ENCODE measurements at regions not wholly inside any gene's neighbourhood (a gene's known extent, or its start where the extent isn't known, plus 50 kb on each side); places are given as distances from the start of the nearest gene placed in this dataset.

DNA sequence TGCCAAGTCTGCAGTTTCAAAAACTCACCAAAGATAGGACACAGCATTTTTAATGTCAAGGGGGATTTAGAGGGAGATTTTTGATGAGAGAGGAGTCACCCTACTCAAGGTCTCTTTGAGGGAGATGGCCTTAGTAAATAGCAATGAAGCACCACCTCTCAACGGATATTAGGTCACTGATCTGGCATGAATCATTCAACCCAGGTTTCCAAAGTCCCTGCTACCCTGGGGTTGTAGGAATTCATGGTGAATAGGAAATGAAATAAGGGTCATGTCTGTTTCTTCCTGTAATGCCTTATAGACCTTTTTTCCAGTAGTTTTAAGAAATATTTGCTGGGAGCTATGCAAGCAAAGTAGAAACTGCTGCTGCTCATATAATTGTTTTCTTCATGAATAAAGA is 2154.9 kb downstream of the LRRC4C start:
- H3K36me3 Mint-ChIP-seq (ENCODE audit: insufficient read depth, unreplicated experiment): no peaks in the 10 kb centered on the region
- intact Hi-C loops (cut with micrococcal nuclease; ENCODE audit: unreplicated experiment): no loop called here
- CTCF ChIA-PET: interaction anchor here (0.6 kb wide), 1 partner anchor 240 kb away, joined by 4 read pairs; no protein-coding TSS in a partner anchor
- no peak for DNase-seq
- BruUV-seq (replicated peaks): no TSS peak
- H3K27ac Mint-ChIP-seq (ENCODE audit: unreplicated experiment): no peak overlapping the region
- TF ChIP-seq, protein P1, sequence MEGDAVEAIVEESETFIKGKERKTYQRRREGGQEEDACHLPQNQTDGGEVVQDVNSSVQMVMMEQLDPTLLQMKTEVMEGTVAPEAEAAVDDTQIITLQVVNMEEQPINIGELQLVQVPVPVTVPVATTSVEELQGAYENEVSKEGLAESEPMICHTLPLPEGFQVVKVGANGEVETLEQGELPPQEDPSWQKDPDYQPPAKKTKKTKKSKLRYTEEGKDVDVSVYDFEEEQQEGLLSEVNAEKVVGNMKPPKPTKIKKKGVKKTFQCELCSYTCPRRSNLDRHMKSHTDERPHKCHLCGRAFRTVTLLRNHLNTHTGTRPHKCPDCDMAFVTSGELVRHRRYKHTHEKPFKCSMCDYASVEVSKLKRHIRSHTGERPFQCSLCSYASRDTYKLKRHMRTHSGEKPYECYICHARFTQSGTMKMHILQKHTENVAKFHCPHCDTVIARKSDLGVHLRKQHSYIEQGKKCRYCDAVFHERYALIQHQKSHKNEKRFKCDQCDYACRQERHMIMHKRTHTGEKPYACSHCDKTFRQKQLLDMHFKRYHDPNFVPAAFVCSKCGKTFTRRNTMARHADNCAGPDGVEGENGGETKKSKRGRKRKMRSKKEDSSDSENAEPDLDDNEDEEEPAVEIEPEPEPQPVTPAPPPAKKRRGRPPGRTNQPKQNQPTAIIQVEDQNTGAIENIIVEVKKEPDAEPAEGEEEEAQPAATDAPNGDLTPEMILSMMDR (IDR thresholded peaks at IDR 0.05; ENCODE audit: unreplicated experiment): no peak
- no peak overlapping the region for H3K4me3 Mint-ChIP-seq (ENCODE audit: low read depth, unreplicated experiment)
- no peaks in the 10 kb centered on the region for H3K4me1 Mint-ChIP-seq (ENCODE audit: low read depth, unreplicated experiment)
- H3K9me3 Mint-ChIP-seq (ENCODE audit: low read depth, unreplicated experiment): peaks cover 5% of the 10 kb centered on the region
- H3K27me3 Mint-ChIP-seq (ENCODE audit: unreplicated experiment): no peaks in the 10 kb centered on the region

GRCh38 chr11:39294648-39295047 is 2164.8 kb downstream of the LRRC4C start:
- CTCF ChIA-PET: no interaction called here
- H3K27me3 Mint-ChIP-seq (ENCODE audit: unreplicated experiment): no peaks in the 10 kb centered on the region
- DNase-seq: no peak
- no peaks in the 10 kb centered on the region for H3K36me3 Mint-ChIP-seq (ENCODE audit: insufficient read depth, unreplicated experiment)
- no TSS peak for BruUV-seq (replicated peaks)
- no peak overlapping the region for H3K27ac Mint-ChIP-seq (ENCODE audit: unreplicated experiment)
- H3K4me1 Mint-ChIP-seq (ENCODE audit: low read depth, unreplicated experiment): no peaks in the 10 kb centered on the region
- TF ChIP-seq, protein P1 (IDR thresholded peaks at IDR 0.05; ENCODE audit: unreplicated experiment): no peak
- peaks cover 24% of the 10 kb centered on the region for H3K9me3 Mint-ChIP-seq (ENCODE audit: low read depth, unreplicated experiment)
- no peak overlapping the region for H3K4me3 Mint-ChIP-seq (ENCODE audit: low read depth, unreplicated experiment)
- intact Hi-C loops (cut with micrococcal nuclease; ENCODE audit: unreplicated experiment): no loop called here

GRCh38 chr11:39288011-39288410 is 2171.4 kb downstream of the LRRC4C start:
- H3K36me3 Mint-ChIP-seq (ENCODE audit: insufficient read depth, unreplicated experiment): no peaks in the 10 kb centered on the region
- CTCF ChIA-PET: no interaction called here
- intact Hi-C loops (cut with micrococcal nuclease; ENCODE audit: unreplicated experiment): no loop called here
- no peaks in the 10 kb centered on the region for H3K4me1 Mint-ChIP-seq (ENCODE audit: low read depth, unreplicated experiment)
- no peak overlapping the region for H3K4me3 Mint-ChIP-seq (ENCODE audit: low read depth, unreplicated experiment)
- TF ChIP-seq, protein P1 (IDR thresholded peaks at IDR 0.05; ENCODE audit: unreplicated experiment): no peak
- H3K27me3 Mint-ChIP-seq (ENCODE audit: unreplicated experiment): no peaks in the 10 kb centered on the region
- no peak for DNase-seq
- BruUV-seq (replicated peaks): no TSS peak
- no peak overlapping the region for H3K27ac Mint-ChIP-seq (ENCODE audit: unreplicated experiment)
- H3K9me3 Mint-ChIP-seq (ENCODE audit: low read depth, unreplicated experiment): peaks cover 23% of the 10 kb centered on the region

GRCh38 chr11:39268176-39268690 is 2191.2 kb downstream of the LRRC4C start:
- TF ChIP-seq, protein P1 (IDR thresholded peaks at IDR 0.05; ENCODE audit: unreplicated experiment): no peak
- peaks cover 8% of the 10 kb centered on the region for H3K9me3 Mint-ChIP-seq (ENCODE audit: low read depth, unreplicated experiment)
- intact Hi-C loops (cut with micrococcal nuclease; ENCODE audit: unreplicated experiment): no loop called here
- no TSS peak for BruUV-seq (replicated peaks)
- no peak for DNase-seq
- CTCF ChIA-PET: no interaction called here
- H3K36me3 Mint-ChIP-seq (ENCODE audit: insufficient read depth, unreplicated experiment): no peaks in the 10 kb centered on the region
- H3K27ac Mint-ChIP-seq (ENCODE audit: unreplicated experiment): no peak overlapping the region
- no peak overlapping the region for H3K4me3 Mint-ChIP-seq (ENCODE audit: low read depth, unreplicated experiment)
- H3K4me1 Mint-ChIP-seq (ENCODE audit: low read depth, unreplicated experiment): no peaks in the 10 kb centered on the region
- no peaks in the 10 kb centered on the region for H3K27me3 Mint-ChIP-seq (ENCODE audit: unreplicated experiment)

All from Calu3 (cell line).